WTC11 (cell line): ENCODE measurements at regions not wholly inside any gene's neighbourhood (a gene's known extent, or its start where the extent isn't known, plus 50 kb on each side); places are given as distances from the start of the nearest gene placed in this dataset.

Experiments
- ATAC-seq: fragments of 200-7000 bp; cut with Tn5 transposase; 2 replicates; pipeline ENCODE4 v1.10.0; 2021; ENCODE audit warnings: mild to moderate bottlenecking, moderate library complexity
- CTCF ChIA-PET: fragments of 300-600 bp; sonication (Branson Sonifier 250); formaldehyde crosslinking; loops from one replicate; lab custom pipeline; 2021; ENCODE audit warnings: antibody characterized with exemption; lab: Charles Lee
- POLR2A ChIA-PET: fragments of 350-600 bp; sonication (Branson Sonifier 250); formaldehyde crosslinking; loops from one replicate; lab custom pipeline; 2021; ENCODE audit warnings: antibody characterized with exemption; lab: Charles Lee
- DNase-seq: peaks from one replicate; pipeline ENCODE4 v3.0.0; 2021; ENCODE audit warnings: low spot score
- H3K27ac Mint-ChIP-seq: 2 replicates; pipeline ENCODE4 v1.8.0; 2021; ENCODE audit warnings: mixed read lengths
- H3K27me3 Mint-ChIP-seq: 2 replicates; pipeline ENCODE4 v1.8.0; 2021; ENCODE audit warnings: low read depth, mild to moderate bottlenecking, moderate library complexity, mixed read lengths
- H3K36me3 Mint-ChIP-seq: 2 replicates; pipeline ENCODE4 v1.8.0; 2021; ENCODE audit warnings: mixed read lengths
- H3K4me1 Mint-ChIP-seq: 2 replicates; pipeline ENCODE4 v1.8.0; 2022; ENCODE audit warnings: mixed read lengths
- H3K4me3 Mint-ChIP-seq: 2 replicates; pipeline ENCODE4 v1.8.0; 2021; ENCODE audit warnings: mild to moderate bottlenecking, moderate library complexity, mixed read lengths
- H3K9me3 Mint-ChIP-seq: 2 replicates; pipeline ENCODE4 v1.8.0; 2021; ENCODE audit warnings: mixed read lengths
- CTCF ChIP-seq: fragments of 200-600 bp; IDR thresholded peaks from 2 replicates; pipeline ENCODE4 v1.8.0; 2022; ENCODE audit warnings: antibody characterized with exemption
- E2F4 ChIP-seq: sonication (generic); formaldehyde crosslinking; IDR thresholded peaks from 2 replicates; pipeline ENCODE4 v1.8.1; 2022; ENCODE audit warnings: low read depth, mild to moderate bottlenecking, moderate library complexity, missing genetic modification reagents, borderline replicate concordance
- ELF4 ChIP-seq: sonication (generic); formaldehyde crosslinking; IDR thresholded peaks from 2 replicates; pipeline ENCODE4 v1.8.1; 2022; ENCODE audit warnings: low read depth, mild to moderate bottlenecking, moderate library complexity, missing genetic modification reagents
- ERG ChIP-seq: fragments of 250-450 bp; sonication (Bioruptor Pico); IDR thresholded peaks from 2 replicates; pipeline ENCODE4 v1.8.0; 2021; ENCODE audit warnings: mild to moderate bottlenecking
- ESRRA ChIP-seq: sonication (generic); formaldehyde crosslinking; IDR thresholded peaks from 2 replicates; pipeline ENCODE4 v1.8.1; 2022; ENCODE audit warnings: mild to moderate bottlenecking, missing genetic modification reagents, borderline replicate concordance
- FOXJ3 ChIP-seq: sonication (generic); formaldehyde crosslinking; IDR thresholded peaks from 2 replicates; pipeline ENCODE4 v1.9.0; 2021; ENCODE audit warnings: missing genetic modification reagents, mild to moderate bottlenecking, borderline replicate concordance
- GRHL2 ChIP-seq: fragments of 250-450 bp; sonication (Bioruptor Pico); IDR thresholded peaks from 2 replicates; pipeline ENCODE4 v1.8.0; 2022; ENCODE audit warnings: mild to moderate bottlenecking, moderate library complexity; ENCODE audit not compliant: insufficient replicate concordance, severe bottlenecking
- GTF2I ChIP-seq: fragments of 250-450 bp; sonication (Bioruptor Pico); conservative IDR thresholded peaks from 2 replicates; pipeline ENCODE4 v1.4.0; 2021; ENCODE audit warnings: mild to moderate bottlenecking
- IRF2 ChIP-seq: sonication (generic); formaldehyde crosslinking; IDR thresholded peaks from 2 replicates; pipeline ENCODE4 v1.8.0; 2022; ENCODE audit warnings: low read depth, missing genetic modification reagents, borderline replicate concordance
- MXD4 ChIP-seq: fragments of 250-450 bp; sonication (Bioruptor Pico); IDR thresholded peaks from 2 replicates; pipeline ENCODE4 v1.8.0; 2021; ENCODE audit warnings: mild to moderate bottlenecking, moderate library complexity, borderline replicate concordance
- NFATC4 ChIP-seq: fragments of 250-450 bp; sonication (Bioruptor Pico); IDR thresholded peaks from 2 replicates; pipeline ENCODE4 v1.9.0; 2021; ENCODE audit warnings: mild to moderate bottlenecking
- NR1H2 ChIP-seq: sonication (generic); formaldehyde crosslinking; IDR thresholded peaks from 2 replicates; pipeline ENCODE4 v1.9.0; 2021; ENCODE audit warnings: mild to moderate bottlenecking, moderate library complexity, missing genetic modification reagents
- OVOL2 ChIP-seq: fragments of 250-450 bp; sonication (Bioruptor Pico); IDR thresholded peaks from 2 replicates; pipeline ENCODE4 v1.9.0; 2021; ENCODE audit warnings: mild to moderate bottlenecking, borderline replicate concordance
- PREB ChIP-seq: sonication (generic); formaldehyde crosslinking; IDR thresholded peaks from 2 replicates; pipeline ENCODE4 v1.8.1; 2022; ENCODE audit warnings: mild to moderate bottlenecking, missing genetic modification reagents, moderate library complexity, borderline replicate concordance
- SMAD3 ChIP-seq: sonication (generic); formaldehyde crosslinking; IDR thresholded peaks from 2 replicates; pipeline ENCODE4 v1.8.0; 2022; ENCODE audit warnings: missing genetic modification reagents, mild to moderate bottlenecking, borderline replicate concordance
- SMAD4 ChIP-seq: sonication (generic); formaldehyde crosslinking; IDR thresholded peaks from 2 replicates; pipeline ENCODE4 v1.8.0; 2022; ENCODE audit warnings: mild to moderate bottlenecking, missing genetic modification reagents
- STAT6 ChIP-seq: sonication (generic); formaldehyde crosslinking; conservative IDR thresholded peaks from 2 replicates; pipeline ENCODE4 v1.8.1; 2023; ENCODE audit warnings: mild to moderate bottlenecking, low read depth, missing genetic modification reagents, moderate library complexity
- ZMAT4 ChIP-seq: fragments of 250-450 bp; sonication (Bioruptor Pico); IDR thresholded peaks from 2 replicates; pipeline ENCODE4 v1.9.0; 2021; ENCODE audit warnings: mild to moderate bottlenecking
- ZNF263 ChIP-seq: sonication (generic); formaldehyde crosslinking; IDR thresholded peaks from 2 replicates; pipeline ENCODE4 v1.8.1; 2022; ENCODE audit warnings: low read depth, mild to moderate bottlenecking, moderate library complexity, missing genetic modification reagents
- ZSCAN18 ChIP-seq: fragments of 250-450 bp; sonication (Bioruptor Pico); IDR thresholded peaks from 2 replicates; pipeline ENCODE4 v2.1.2; 2022; ENCODE audit warnings: mild to moderate bottlenecking, moderate library complexity

GRCh38 chr2:120503206-120503792 lies 157.4 kb downstream of the INHBB start:
- H3K27ac Mint-ChIP-seq: no peak overlapping the region
- H3K9me3 Mint-ChIP-seq: no peaks in the 10 kb centered on the region
- H3K4me1 Mint-ChIP-seq: no peaks in the 10 kb centered on the region
- peaks cover 23% of the 10 kb centered on the region for H3K27me3 Mint-ChIP-seq
- H3K4me3 Mint-ChIP-seq: no peak overlapping the region
- no peaks in the 10 kb centered on the region for H3K36me3 Mint-ChIP-seq
- TF ChIP-seq ZSCAN18 (CRISPR knock-in tag) (no peak), ELF4 (no peak), FOXJ3 (no peak), GTF2I (no peak), SMAD3 (CRISPR knock-in tag) (no peak), PREB (CRISPR knock-in tag) (no peak), CTCF (no peak), MXD4 (CRISPR knock-in tag) (no peak), IRF2 (CRISPR knock-in tag) (no peak), SMAD4 (CRISPR knock-in tag) (no peak), NFATC4 (CRISPR knock-in tag) (no peak), ERG (CRISPR knock-in tag) (no peak), E2F4 (CRISPR knock-in tag) (no peak), STAT6 (no peak), ESRRA (CRISPR knock-in tag) (no peak), ZNF263 (no peak), NR1H2 (CRISPR knock-in tag) (no peak), OVOL2 (no peak), ZMAT4 (CRISPR knock-in tag) (no peak), GRHL2 (no peak)
- DNase-seq (no peak), ATAC-seq (no peak)
- ChIA-PET POLR2A (no interaction called here), CTCF (no interaction called here)
